ENCODE measurements at regions not wholly inside any gene's neighbourhood (a gene's known extent, or its start where the extent isn't known, plus 50 kb on each side); places are given as distances from the start of the nearest gene placed in this dataset.
"Not testable (repeated sequence)": the region's sequence is repeated elsewhere in the genome, so short reads cannot be mapped to it uniquely, and the experiment has no call there.

DNA sequence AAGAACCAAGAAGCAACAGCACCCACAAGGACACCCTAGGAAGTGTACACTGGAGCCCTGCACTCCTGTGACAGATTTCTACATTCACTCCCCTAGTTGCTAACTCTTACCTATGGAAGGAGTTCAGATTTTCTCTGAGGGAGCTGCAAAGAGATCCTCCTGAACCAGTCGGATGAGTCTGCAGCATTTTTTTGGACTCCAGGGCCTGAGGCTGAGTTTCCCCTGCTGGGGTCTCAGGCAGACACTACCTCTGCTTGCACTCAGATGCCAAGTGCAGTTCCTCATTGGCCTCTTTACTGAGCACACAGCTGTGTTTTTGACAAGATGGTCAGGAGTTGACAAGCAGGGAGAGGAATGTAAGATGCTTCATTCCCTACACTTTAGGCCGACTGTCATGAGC lies 153.2 kb upstream of the RBM19 start:
- DNase-seq = no peak

DNA sequence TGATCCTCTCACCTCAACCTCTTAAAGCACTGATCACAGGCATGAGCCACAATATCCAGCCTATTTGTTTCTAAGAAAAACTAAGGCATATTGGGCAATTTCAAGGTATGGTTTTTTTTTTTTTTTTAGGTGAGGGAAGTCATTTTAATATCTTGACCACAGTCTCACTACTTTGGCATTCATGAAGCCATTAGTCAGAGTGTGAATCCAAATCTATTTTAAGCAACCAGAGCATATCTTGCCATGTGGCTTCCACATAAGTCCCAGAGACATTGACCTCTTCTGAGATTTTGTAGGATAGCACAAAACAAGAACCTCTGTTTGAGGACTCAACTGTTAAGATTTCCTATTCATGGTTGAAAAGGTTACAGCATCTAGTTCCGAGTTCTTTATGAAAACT lies 130.3 kb upstream of the RBM19 start:
- no peak for DNase-seq

DNA sequence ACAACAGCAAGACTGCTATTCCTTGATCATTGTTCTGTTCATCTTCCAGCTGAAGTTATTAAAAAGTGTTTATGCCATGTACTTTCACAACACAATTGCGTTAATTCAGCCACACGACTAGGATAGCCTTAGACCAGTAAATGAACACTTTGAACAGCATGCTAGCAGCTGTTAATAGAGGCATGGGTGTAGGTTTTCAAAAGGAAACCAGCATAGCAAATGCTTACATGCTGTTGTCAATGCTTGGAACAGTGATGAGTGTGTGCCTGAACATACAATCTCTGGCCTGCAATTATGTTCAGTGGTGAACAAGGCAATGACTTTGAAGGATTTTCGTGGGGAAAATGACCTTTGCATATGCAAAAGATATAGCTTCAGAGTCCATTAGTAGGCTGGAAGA lies 127.4 kb upstream of the RBM19 start:
- no peak for DNase-seq

GRCh38 chr12:114092981-114093380 lies 126.9 kb upstream of the RBM19 start:
- DNase-seq = no peak

GRCh38 chr12:114090211-114090610 lies 124.1 kb upstream of the RBM19 start:
- no peak for DNase-seq

DNA sequence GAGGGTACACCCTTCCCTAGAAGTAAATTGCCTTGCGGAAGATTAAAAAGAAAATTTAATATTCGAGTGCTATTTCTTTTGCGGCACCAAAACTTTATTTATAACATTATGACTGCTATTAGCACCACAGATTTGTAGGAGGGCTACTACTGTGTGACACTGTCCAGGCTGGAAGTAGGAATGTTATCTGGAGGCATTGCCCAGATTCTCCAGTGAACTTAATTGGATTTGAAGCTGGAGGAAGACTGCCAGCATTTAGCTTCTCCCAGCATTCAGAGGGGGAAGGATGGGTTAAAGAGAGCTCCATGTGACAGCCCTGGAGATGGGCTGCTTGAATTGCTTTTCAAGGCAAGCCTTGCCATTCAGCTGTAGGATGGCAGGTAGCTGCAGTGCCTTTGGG lies 107.0 kb upstream of the RBM19 start:
- DNase-seq = no peak

- no peak for DNase-seq
Observed at GRCh38 chr12:114069507-114069906, 103.4 kb upstream of the RBM19 start.

- no peak for DNase-seq
Observed at GRCh38 chr12:114064497-114064896, 98.4 kb upstream of the RBM19 start.

DNA sequence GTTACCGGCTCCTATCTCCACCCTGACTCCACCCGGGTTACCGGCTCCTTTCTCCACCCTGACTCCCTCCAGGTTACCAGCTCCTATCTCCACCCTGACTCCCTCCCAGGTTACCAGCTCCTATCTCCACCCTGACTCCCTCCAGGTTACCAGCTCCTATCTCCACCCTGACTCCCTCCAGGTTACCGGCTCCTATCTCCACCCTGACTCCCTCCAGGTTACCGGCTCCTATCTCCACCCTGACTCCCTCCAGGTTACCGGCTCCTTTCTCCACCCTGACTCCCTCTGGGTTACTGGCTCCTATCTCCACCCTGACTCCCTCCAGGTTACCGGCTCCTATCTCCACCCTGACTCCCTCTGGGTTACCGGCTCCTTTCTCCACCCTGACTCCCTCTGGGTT lies 97.9 kb upstream of the RBM19 start:
- not testable (repeated sequence) for DNase-seq

DNA sequence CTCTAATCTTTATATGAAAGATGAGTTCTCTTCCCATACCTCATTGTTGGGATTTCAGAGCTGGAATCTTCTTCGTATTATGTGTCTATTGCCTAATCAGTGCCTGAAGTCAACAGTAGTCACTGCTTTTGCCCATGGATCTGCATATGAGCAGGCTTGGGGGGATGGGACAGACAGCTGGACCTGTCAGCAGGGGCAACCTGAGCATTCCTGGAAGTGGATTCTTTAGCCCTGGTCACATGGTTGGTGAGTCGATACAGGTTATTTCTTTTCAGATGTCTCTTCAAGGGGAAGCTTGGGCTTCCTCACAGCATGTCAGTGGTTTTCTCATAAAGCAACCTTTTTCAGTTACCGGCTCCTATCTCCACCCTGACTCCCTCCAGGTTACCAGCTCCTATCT lies 97.3 kb upstream of the RBM19 start:
- DNase-seq = no peak

DNA sequence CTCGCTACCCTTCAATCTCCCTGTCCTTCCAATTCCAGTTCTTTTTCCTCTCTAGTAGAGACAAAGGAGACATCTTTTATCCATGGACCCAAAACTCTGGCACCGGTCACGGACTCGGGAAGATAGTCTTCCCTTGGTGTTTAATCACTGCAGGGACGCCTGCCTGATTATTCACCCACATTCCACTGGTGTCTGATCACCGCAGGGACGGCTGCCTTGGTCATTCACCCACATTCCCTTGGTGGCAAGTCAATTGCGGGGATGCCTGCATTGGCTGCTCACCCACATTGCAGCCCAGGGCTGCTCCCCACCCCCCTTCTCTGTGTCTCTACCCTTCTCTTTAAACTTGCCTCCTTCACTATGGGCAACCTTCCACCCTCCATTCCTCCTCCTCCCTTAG lies 90.2 kb upstream of the RBM19 start:
- not testable (repeated sequence) for DNase-seq

- no peak for DNase-seq
Observed at GRCh38 chr12:114054982-114055381, 88.9 kb upstream of the RBM19 start.

DNA sequence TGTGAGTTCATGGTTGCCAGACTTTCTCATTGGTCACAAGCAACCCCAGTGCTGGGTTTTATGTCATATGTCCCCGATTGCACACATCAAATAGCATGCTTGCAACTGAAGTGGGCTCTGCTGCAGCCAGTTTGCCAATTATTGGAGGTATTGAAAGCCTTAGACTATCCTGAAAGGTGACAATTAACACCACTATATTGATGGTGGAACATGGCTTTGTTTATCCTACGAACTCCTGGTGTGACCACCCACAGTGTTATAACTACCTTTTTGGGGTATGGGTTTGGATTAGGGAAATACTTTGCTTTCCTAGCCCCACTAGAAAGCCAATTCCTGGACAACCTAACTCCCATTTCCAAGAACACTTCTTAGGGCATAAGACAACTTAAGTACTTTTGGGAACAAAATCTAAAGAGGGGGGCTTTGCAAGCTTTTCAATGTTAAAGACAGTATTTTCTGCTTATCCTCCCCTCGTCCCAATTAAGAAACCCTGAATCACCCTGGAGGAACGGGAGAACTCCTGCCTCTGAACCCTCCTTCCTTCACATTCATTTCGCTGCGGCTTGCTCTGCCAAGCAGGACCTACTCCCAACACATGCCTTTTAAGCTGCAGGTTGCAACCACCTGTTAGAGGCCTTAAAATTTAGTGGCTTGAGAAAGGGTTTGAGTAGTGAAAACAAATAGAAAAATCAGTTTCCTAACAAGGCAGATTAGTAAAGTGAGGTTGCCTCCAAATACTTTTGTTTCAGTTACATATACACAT lies 80.3 kb upstream of the RBM19 start:
- DNase-seq = no peak

DNA sequence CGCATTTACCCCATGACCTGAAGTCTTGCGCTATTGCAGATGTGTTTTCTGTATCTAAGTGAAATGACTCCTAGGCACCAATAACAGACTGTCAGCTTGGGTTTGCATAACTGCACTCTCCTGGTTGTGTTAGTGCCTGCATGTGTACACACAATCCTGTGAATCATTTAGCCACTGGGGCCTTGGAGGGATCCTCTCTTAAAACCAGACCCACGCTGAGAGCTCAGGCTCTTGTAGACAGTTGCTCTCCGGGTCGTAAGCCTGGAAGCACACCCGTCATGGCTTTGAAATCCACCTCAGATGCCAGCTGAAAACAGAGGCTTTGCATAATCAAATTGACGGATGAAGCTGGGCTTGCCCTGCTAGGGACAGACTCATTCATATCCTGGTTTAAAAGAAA lies 79.2 kb upstream of the RBM19 start:
- no peak for DNase-seq

GRCh38 chr12:114041590-114041989 lies 75.5 kb upstream of the RBM19 start:
- no peak for DNase-seq

GRCh38 chr12:114041136-114041535 lies 75.0 kb upstream of the RBM19 start:
- DNase-seq = no peak

DNA sequence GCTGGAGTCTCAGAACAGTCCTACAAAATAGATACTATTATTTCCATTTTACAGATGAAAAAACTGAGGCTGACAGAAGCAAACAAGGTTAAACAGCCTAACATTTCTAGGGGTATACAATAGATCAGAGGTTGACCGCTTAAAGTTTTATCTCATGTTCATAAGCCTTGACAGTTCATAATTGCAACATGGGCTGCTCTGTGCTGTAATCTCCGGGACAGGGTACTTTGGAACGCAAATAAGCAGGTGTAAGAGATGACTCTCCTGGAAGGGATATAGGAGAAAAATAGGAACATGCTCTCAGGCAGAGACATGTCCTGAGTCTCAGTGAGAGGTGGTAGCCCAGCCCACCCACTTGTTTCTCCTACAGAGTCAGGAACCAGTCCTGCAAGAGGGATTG lies 72.8 kb upstream of the RBM19 start:
- no peak for DNase-seq

DNA sequence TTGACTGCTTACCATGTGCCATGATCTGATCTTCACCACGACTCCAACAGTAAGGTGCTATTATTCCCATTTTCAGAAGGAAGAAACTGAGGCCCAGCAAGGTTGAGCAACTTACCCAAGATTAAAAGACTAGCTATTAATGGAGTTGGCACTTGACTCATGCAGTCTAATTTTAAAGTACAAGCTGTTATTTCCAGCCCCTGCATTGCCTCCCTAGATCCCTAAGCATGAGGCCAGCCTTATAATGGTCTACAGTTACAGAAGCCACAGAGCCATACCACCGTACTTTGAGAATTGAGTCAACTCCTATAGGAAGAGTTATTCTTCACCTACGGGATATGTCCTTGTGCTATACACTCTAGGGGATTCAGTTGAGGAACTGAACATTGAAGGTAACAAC lies 66.7 kb upstream of the RBM19 start:
- DNase-seq = no peak

- DNase-seq = no peak
Observed at GRCh38 chr12:114030451-114030850, 64.3 kb upstream of the RBM19 start.

- no peak for DNase-seq
Observed at GRCh38 chr12:114026805-114027204, 60.7 kb upstream of the RBM19 start.

- no peak for DNase-seq
Observed at GRCh38 chr12:114025935-114026334, 59.8 kb upstream of the RBM19 start.

DNA sequence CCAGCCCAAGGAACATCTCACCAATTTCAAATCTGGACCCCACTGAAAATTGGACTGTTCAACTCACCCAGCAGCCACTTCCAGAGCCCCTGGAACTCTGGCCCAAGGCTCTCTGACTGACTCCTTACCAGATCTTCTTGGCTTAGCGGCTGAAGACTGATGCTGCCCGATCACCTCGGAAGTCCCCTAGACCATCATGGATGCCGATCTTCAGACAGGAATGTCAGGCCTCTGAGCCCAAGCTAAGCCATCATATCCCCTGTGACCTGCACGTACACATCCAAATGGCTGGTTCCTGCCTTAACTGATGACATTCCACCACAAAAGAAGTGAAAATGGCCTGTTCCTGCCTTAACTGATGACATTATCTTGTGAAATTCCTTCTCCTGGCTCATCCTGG lies 56.0 kb upstream of the RBM19 start:
- not testable (repeated sequence) for DNase-seq

DNA sequence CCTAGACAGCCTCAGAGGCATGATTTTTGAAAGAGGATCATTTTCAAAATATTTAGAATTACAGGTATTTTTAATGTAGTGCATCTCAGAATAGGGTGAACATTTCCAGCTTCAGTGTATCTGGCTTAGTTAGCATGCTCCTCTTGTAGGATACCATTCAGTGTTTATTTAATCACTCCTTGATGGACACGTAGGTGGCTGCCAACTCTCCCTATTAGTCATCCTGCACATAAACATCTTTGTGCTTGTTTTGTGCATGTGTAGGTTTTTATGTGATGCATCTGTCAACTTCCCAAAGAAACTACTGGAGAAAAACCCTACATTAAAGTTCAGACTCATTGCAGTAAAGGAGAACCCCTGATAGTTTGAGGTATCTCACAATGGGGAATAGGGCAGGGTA lies 52.5 kb upstream of the RBM19 start:
- no peak for DNase-seq

Data from suppressor macrophage treated with lipopolysaccharide for 4 hours (primary cell).